ENCODE measurements at regions not wholly inside any gene's neighbourhood (a gene's known extent, or its start where the extent isn't known, plus 50 kb on each side); places are given as distances from the start of the nearest gene placed in this dataset.

GRCh38 chr1:232515706-232516105, 114.2 kb downstream of the SIPA1L2 start:
- TF ChIP-seq, protein P1, sequence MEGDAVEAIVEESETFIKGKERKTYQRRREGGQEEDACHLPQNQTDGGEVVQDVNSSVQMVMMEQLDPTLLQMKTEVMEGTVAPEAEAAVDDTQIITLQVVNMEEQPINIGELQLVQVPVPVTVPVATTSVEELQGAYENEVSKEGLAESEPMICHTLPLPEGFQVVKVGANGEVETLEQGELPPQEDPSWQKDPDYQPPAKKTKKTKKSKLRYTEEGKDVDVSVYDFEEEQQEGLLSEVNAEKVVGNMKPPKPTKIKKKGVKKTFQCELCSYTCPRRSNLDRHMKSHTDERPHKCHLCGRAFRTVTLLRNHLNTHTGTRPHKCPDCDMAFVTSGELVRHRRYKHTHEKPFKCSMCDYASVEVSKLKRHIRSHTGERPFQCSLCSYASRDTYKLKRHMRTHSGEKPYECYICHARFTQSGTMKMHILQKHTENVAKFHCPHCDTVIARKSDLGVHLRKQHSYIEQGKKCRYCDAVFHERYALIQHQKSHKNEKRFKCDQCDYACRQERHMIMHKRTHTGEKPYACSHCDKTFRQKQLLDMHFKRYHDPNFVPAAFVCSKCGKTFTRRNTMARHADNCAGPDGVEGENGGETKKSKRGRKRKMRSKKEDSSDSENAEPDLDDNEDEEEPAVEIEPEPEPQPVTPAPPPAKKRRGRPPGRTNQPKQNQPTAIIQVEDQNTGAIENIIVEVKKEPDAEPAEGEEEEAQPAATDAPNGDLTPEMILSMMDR (optimal IDR thresholded peaks at IDR 0.05 in 1 of 3, IDR thresholded peaks at IDR 0.05 in 1 of 3, conservative IDR thresholded peaks at IDR 0.05 in 1 of 3; ENCODE audit: extremely low read depth in 1 of 3, insufficient read depth in 2 of 3, low read length in 3 of 3) = no peak
- no peak for TF ChIP-seq EZH2 (IDR thresholded peaks at IDR 0.05; ENCODE audit: low read length)

Measured in keratinocyte (primary cell).